ENCODE measurements at regions not wholly inside any gene's neighbourhood (a gene's known extent, or its start where the extent isn't known, plus 50 kb on each side); places are given as distances from the start of the nearest gene placed in this dataset.

GRCh38 chr18:38539371-38539770, 973.8 kb upstream of the CELF4 start:
- no TSS peak for BruUV-seq (replicated peaks)
- Histone ChIP-seq H3K4me1 (ENCODE audit: control insufficient read depth, extremely low read depth, insufficient read depth, low read length) (no peaks in the 10 kb centered on the region), H3K9ac (replicated peaks; ENCODE audit: extremely low read depth, insufficient read depth, low read length) (no peak overlapping the region), H3K9me3 (replicated peaks; ENCODE audit: control insufficient read depth, insufficient read depth, low read length) (peaks cover 3% of the 10 kb centered on the region), H2AFZ (ENCODE audit: low read depth, low read length) (no peak overlapping the region), H3K27me3 (ENCODE audit: control insufficient read depth in 2 of 2, insufficient read depth in 2 of 2, low read length in 2 of 2) (no peaks in the 10 kb centered on the region), H3K27ac (ENCODE audit: insufficient read depth, low read depth, low read length) (no peak overlapping the region), H3K4me3 (replicated peaks in 1 of 3; ENCODE audit: insufficient read depth in 1 of 3, low read depth in 1 of 3, low read length in 3 of 3) (no peak overlapping the region), H3K9me1 (replicated peaks; ENCODE audit: control insufficient read depth, extremely low read depth, insufficient read depth, low read length) (no peaks in the 10 kb centered on the region), H3K36me3 (ENCODE audit: control insufficient read depth in 2 of 2, extremely low read depth in 1 of 2, insufficient read depth in 2 of 2, low read length in 2 of 2) (no peaks in the 10 kb centered on the region), H3K4me2 (ENCODE audit: insufficient read depth, low read length) (no peak overlapping the region), H3K79me2 (ENCODE audit: control insufficient read depth, insufficient read depth, low read length) (no peaks in the 10 kb centered on the region), H4K20me1 (replicated peaks; ENCODE audit: control insufficient read depth, extremely low read depth, insufficient read depth, low read length) (no peaks in the 10 kb centered on the region)
- intact Hi-C loops (cut with micrococcal nuclease) (no loop called here), dilution Hi-C loops (cut with MboI; ENCODE audit: extremely low pct_ligation_motif_present, low sequenced_read_pairs) (no loop called here)
- DNase-seq (ENCODE audit: low read depth, low spot score), result no peak
- no peak for FAIRE-seq
- ChIA-PET CTCF (no interaction called here), POLR2A (no interaction called here)
- no peak for TF ChIP-seq POLR2AphosphoS5 (IDR thresholded peaks at IDR 0.05; ENCODE audit: insufficient read depth, low read depth, low read length)
- TF ChIP-seq MYC (IDR thresholded peaks at IDR 0.05; ENCODE audit: low read depth, low read length), result no peak
- TF ChIP-seq GATA2 (IDR thresholded peaks at IDR 0.05; ENCODE audit: insufficient read depth, insufficient read length, low read depth, low read length), result no peak
- no peak for TF ChIP-seq FOS (IDR thresholded peaks at IDR 0.05; ENCODE audit: borderline replicate concordance, insufficient read depth, low read length)
- no peak for TF ChIP-seq MAX (IDR thresholded peaks at IDR 0.05; ENCODE audit: insufficient read depth, insufficient read length)
- no peak for TF ChIP-seq CTCF (IDR thresholded peaks at IDR 0.05; ENCODE audit: extremely low read depth in 1 of 2, insufficient read depth in 1 of 2, low read depth in 1 of 2, low read length in 2 of 2)
- no peak for TF ChIP-seq POLR2A (IDR thresholded peaks at IDR 0.05; ENCODE audit: low read depth, low read length)
- TF ChIP-seq EZH2 (IDR thresholded peaks at IDR 0.05; ENCODE audit: borderline replicate concordance, low read depth, low read length, severe bottlenecking), result no peak
- no peak for TF ChIP-seq JUN (IDR thresholded peaks at IDR 0.05; ENCODE audit: borderline replicate concordance, insufficient read depth, insufficient read length, low read depth)

All from endothelial cell of umbilical vein (primary cell).